PFSK-1 (cell line): ENCODE measurements at regions not wholly inside any gene's neighbourhood (a gene's known extent, or its start where the extent isn't known, plus 50 kb on each side); places are given as distances from the start of the nearest gene placed in this dataset.

Source experiments
- FOXP2 ChIP-seq: optimal IDR thresholded peaks from 2 replicates; pipeline ENCODE3; 2011; ENCODE audit warnings: borderline replicate concordance, control low read depth, inconsistent platforms; ENCODE audit not compliant: insufficient read depth; ENCODE audit errors: extremely low read length, extremely low read depth
- POLR2AphosphoS5 ChIP-seq: IDR thresholded peaks from 2 replicates; pipeline ENCODE4 v1.6.1; 2012; ENCODE audit warnings: low read depth, mild to moderate bottlenecking, control low read depth, low read length, moderate library complexity
- TF ChIP-seq, protein P1 (sequence below), 2 experiments: IDR thresholded peaks; 2 replicates each; pipeline versions ENCODE4 v1.6.1 to v1.8.0; 2011 to 2012; ENCODE audit warnings: low read depth in 2 of 2, low read length in 2 of 2, control low read depth in 1 of 2, inconsistent platforms in 1 of 2, mild to moderate bottlenecking in 1 of 2, moderate library complexity in 1 of 2; ENCODE audit not compliant: insufficient read depth in 1 of 2

DNA sequence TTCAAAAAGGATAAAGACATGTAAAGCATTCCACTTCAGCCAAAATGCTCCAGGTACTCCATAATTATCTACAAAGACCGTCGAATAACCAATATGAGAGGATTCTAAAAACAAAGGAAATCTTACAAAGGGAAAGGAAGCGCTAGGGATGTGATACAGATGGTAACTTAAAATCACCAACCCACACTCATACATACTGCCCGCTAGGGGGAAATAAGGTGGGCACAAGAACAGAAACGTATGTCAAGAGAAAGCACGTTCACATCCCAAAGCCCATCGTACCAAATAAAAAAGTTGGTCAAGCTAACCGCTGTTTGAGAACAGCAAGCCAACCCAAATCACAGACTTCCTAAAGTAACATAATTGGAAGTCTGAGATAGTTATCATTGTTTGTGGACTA is 429.4 kb downstream of the SHQ1 start:
- no peak for TF ChIP-seq POLR2AphosphoS5
- TF ChIP-seq, protein P1, sequence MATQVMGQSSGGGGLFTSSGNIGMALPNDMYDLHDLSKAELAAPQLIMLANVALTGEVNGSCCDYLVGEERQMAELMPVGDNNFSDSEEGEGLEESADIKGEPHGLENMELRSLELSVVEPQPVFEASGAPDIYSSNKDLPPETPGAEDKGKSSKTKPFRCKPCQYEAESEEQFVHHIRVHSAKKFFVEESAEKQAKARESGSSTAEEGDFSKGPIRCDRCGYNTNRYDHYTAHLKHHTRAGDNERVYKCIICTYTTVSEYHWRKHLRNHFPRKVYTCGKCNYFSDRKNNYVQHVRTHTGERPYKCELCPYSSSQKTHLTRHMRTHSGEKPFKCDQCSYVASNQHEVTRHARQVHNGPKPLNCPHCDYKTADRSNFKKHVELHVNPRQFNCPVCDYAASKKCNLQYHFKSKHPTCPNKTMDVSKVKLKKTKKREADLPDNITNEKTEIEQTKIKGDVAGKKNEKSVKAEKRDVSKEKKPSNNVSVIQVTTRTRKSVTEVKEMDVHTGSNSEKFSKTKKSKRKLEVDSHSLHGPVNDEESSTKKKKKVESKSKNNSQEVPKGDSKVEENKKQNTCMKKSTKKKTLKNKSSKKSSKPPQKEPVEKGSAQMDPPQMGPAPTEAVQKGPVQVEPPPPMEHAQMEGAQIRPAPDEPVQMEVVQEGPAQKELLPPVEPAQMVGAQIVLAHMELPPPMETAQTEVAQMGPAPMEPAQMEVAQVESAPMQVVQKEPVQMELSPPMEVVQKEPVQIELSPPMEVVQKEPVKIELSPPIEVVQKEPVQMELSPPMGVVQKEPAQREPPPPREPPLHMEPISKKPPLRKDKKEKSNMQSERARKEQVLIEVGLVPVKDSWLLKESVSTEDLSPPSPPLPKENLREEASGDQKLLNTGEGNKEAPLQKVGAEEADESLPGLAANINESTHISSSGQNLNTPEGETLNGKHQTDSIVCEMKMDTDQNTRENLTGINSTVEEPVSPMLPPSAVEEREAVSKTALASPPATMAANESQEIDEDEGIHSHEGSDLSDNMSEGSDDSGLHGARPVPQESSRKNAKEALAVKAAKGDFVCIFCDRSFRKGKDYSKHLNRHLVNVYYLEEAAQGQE (IDR thresholded peaks at IDR 0.05; ENCODE audit: insufficient read depth in 1 of 2, low read depth in 2 of 2, low read length in 2 of 2): no peak
- no peak for TF ChIP-seq FOXP2
